ENCODE measurements at regions not wholly inside any gene's neighbourhood (a gene's known extent, or its start where the extent isn't known, plus 50 kb on each side); places are given as distances from the start of the nearest gene placed in this dataset.

- no peak for TF ChIP-seq CTCF (conservative IDR thresholded peaks at IDR 0.05 in 1 of 2, IDR thresholded peaks at IDR 0.05 in 1 of 2; ENCODE audit: extremely low read depth in 1 of 2, insufficient read depth in 1 of 2, low read depth in 1 of 2, low read length in 2 of 2)
- no peak for TF ChIP-seq EZH2 (IDR thresholded peaks at IDR 0.05; ENCODE audit: borderline replicate concordance, low read length)
Measured at GRCh38 chr15:88385078-88385700, 82.0 kb downstream of the MRPL46 start.
